GM13977 (cell line): ENCODE measurements at regions not wholly inside any gene's neighbourhood (a gene's known extent, or its start where the extent isn't known, plus 50 kb on each side); places are given as distances from the start of the nearest gene placed in this dataset.

Source experiments
- DNase-seq: peaks from one replicate; pipeline ENCODE4 v3.0.0; 2012; ENCODE audit warnings: low spot score
- CTCF ChIP-seq: IDR thresholded peaks from 2 replicates; pipeline ENCODE4 v1.5.1; 2012; ENCODE audit warnings: mild to moderate bottlenecking, control low read depth; ENCODE audit not compliant: insufficient read depth; ENCODE audit errors: extremely low read depth, missing control alignments
- in situ Hi-C: fragments of 300-500 bp; cut with MboI; formaldehyde crosslinking; loops from one replicate; pipeline ENCODE4 v1.12.0; 2022; ENCODE audit warnings: low sequenced_read_pairs, low pct_unique_long_range_greater_than_20kb, mixed read lengths, inconsistent platforms; ENCODE audit not compliant: unreplicated experiment

- TF ChIP-seq CTCF: no peak
- in situ Hi-C loops: no loop called here
- DNase-seq: no peak
Measured at GRCh38 chr2:161033059-161033660, 127.1 kb upstream of the TANK start.

- no peak for DNase-seq
- in situ Hi-C loops: no loop called here
- TF ChIP-seq CTCF: no peak
Measured at GRCh38 chr2:161036926-161037325, 123.3 kb upstream of the TANK start.

GRCh38 chr2:161039071-161039470 is 121.2 kb upstream of the TANK start:
- no peak for DNase-seq
- in situ Hi-C loops: no loop called here
- TF ChIP-seq CTCF: no peak

- TF ChIP-seq CTCF: no peak
- DNase-seq: no peak
- in situ Hi-C loops: no loop called here
Measured at GRCh38 chr2:161041356-161041755, 118.9 kb upstream of the TANK start.

- DNase-seq: no peak
- in situ Hi-C loops: no loop called here
- TF ChIP-seq CTCF: no peak
Measured at GRCh38 chr2:161042990-161043625, 117.1 kb upstream of the TANK start.

GRCh38 chr2:161044095-161044865 is 115.9 kb upstream of the TANK start:
- DNase-seq: no peak

More at GRCh38 chr2:161044095-161044865, 115.9 kb upstream of the TANK start:
- no peak for TF ChIP-seq CTCF
- in situ Hi-C loops: no loop called here
